AG08396 (cell line): ENCODE measurements at regions not wholly inside any gene's neighbourhood (a gene's known extent, or its start where the extent isn't known, plus 50 kb on each side); places are given as distances from the start of the nearest gene placed in this dataset.
"Not testable (repeated sequence)": the region's sequence is repeated elsewhere in the genome, so short reads cannot be mapped to it uniquely, and the experiment has no call there.

Experiments used
- DNase-seq: peaks from one replicate; pipeline ENCODE4 v3.0.0; 2012; ENCODE audit warnings: low spot score, mixed read lengths

DNA sequence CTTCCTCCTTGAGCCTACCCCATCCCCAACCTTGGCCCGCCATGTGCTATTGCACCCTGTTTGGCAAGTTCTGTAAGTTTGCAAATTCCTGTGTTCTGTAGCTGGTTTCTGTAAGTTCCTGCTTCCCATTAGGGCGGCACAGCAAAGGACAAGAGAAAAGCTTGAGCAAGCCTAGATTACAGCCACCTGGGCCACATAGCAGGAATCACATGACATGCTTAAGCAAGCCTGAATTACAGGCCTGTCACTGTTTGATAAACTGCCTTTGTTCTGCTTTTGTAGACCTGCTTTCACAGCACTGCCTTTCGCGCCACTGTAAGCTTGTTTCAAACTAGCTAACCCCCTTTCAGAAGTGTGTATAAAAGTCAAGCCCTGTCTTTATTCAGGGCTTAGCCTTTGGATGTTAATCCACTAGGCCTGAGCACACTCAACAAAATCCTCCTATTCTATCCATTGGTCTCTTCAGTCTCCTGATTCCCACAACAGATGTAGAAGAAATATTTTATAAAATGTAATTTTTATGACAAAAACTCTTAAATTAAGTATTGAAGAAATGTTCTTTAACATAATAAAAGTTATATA, 906.8 kb upstream of the NDST4 start:
- no peak for DNase-seq

DNA sequence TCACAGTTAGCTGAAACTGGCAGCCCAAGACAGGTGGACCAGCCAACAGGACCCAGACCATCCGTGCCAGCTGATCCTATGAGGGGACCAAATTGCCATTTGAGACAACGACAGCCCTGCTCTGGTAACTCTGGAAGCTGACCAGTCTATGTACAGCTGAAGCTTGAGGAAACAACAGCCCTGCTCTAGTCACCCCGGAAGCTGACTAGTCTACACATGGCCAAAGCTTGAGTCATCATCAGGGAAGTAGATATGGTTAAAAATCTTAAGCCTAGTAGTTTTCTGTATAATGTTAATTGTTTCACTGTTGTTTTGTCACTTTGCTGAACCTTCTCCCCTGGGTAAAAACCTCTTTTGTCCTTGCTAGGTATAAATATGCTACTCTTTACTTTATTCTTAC, 905.4 kb upstream of the NDST4 start:
- DNase-seq, result no peak

DNA sequence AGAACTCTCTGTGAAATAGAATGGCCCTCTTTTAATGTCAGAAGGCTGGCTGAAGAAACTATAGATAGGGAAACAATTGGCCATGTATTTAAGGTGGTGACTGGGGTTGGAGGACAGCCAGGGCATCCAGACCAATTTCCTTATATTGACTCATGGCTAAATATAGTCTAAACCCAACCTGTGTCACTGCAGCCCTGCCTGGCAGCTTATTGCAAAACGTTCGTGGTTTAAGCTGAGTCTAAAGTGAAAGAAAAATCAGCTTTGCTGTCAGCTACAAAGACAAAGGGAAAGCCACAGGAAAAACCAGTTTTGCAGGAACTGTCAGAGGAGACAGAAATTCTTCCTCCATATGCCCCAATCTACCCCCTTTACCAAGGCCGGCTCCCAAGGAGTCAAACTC, 902.8 kb upstream of the NDST4 start:
- DNase-seq, result no peak

DNA sequence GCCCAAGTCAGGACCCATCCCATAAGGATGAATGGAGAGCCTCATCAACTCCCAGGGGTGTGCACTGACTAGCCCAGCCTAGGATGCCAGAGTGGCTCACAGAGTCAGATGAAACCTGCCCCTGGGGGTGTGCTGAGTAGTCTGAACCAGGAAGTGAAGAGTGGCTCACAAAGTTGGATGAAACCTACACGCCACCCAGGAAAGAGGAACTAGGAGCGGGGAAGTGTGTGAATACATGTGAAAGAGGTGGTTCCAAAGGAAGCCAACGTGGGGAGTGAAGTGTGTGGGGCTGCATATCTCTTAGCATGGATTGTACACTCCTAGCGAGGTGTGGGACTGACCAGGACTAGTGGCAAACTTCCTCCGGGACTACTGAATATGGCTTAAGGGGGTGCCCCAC, 902.1 kb upstream of the NDST4 start:
- no peak for DNase-seq

DNA sequence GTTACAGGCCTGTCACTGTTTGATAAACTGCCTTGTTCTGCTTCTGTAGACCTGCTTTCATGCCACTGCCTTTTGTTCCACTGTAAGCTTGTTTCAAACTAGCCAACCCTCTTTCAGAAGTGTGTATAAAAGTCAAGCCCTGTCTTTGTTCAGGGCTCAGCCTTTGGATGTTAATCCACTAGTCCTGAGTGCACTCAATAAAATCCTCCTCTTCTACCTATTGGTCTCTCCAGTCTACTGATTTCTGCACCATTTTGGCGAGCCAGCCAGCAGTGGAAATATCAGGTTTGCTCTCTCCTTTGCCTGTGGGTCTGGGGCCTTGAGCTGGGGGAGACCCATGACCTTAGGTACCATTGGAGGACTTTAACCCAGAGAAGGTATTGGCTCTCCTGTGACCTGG, 901.6 kb upstream of the NDST4 start:
- no peak for DNase-seq

DNA sequence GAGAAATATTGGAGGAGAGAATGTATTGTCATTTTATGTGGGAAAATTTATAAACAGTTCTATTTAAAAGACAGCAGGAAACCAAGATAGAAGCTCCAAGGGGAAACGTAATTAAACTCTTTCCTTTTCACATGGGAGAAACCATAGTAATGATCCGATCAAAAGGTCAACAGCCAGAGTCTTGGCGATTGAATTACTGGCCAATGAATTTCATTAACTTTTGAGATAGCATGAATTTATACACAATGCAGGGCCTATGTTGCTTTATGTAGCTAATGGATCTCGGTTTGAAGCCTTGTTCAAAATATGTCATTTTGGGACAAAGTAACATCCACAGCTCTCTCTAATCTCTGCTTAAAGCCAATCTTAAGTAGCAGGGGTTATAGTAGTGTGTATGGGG, 897.5 kb upstream of the NDST4 start:
- no peak for DNase-seq

DNA sequence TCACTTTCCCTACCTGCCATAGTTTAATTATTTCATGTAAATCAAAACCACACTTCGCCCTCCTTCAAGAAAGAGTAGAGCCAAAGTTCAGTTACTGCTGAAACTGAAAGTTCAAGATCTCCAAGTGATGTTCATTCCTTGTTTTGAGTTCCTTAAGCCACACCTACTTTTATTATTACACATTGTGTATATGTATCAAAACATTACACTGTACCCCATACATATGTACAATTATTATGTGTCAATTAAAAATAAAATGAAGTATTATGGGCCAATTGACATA, 892.3 kb upstream of the NDST4 start:
- no peak for DNase-seq

DNA sequence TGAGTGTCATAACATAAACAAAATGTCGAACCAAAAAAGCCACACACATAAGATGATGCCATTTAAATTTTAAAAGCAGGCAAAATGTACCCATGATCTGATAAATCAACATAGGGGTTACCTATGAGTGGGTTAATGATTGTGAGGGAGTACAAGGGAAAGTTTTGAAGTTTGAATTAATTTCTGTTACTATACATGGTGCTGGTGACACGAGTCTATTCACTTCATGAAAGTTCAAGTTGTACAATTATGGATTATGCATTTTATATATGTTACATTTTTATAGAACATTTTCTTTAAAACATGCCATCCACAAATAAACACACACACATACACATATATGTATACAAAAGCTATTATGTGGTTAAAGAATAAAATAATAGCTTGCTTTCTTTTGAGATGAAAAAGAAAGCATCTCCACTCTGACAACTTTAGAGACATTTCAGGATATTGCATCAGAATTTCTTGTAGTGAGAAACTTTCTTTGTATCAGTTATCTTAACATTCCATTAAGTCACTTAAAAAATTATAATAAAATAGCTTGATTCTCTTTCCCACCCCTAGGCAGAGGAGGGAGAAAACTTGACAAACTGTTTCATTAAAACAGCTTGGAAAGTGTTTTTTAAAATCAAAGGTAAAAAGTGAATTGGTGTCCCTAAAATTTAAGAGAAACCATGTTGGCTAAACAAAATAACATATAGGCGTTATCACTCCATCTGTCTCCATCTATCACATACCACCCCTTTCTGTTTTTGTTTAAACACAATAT, 891.8 kb upstream of the NDST4 start:
- no peak for DNase-seq

DNA sequence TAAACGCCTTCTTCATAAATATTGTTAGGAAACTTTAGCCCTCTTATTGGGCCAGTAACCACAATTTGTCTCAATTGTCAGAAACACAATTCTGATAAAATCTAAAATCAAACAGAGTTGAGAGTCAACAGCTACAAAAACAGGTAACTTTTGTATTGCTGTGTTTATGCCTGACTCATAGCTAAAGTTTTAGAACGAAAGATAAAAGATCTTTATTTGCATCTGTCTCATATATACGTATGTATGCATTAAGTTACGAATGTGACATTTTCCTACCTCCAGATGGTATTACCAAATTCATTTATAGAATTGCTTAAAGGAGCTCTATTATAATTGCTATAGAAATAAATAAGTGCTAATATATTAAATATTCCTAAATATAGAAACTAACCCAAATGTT, 887.9 kb upstream of the NDST4 start:
- DNase-seq, result no peak

DNA sequence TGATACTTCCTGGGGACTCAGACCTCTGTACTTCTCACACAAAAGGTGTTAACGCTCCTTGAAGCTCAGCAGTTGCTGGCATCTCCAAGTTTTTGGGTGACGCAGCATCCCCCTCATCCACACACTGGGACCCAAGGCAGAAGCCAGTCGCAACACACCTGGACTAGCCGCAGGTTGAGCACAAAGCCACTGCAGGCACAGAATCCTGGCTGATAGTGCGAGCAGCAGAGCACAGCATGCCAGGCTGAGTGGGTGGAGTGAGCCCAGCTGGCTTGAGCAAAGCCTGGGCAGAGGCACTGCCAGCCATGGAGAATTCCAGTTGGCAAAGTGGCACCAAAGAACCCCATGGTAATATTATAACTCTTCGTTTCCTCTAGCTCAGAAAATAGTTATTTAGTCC, 873.2 kb upstream of the NDST4 start:
- no peak for DNase-seq

DNA sequence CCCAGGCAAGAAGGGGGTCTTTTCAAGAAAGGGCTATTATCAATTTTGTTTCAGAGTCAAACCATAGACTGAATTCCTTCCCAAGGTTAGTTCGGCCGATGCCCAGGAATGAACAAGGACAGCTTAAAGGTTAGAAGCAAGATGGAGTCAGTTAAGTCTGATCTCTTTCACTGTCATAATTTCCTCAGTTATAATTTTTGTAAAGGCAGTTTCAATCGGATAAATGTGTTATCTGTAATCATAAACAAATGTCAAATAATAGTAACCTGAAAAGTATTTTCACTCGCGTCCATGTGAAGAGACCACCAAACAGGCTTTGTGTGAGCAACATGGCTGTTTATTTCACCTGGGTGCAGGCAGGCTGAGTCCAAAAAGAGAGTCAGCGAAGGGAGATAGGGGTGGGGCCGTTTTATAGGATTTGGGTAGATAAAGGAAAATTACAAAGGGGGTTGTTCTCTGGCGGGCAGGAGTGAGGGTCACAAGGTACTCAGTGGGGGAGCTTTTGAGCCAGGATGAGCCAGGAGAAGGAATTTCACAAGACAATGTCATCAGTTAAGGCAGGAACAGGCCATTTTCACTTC, 862.1 kb upstream of the NDST4 start:
- DNase-seq, result not testable (repeated sequence)

DNA sequence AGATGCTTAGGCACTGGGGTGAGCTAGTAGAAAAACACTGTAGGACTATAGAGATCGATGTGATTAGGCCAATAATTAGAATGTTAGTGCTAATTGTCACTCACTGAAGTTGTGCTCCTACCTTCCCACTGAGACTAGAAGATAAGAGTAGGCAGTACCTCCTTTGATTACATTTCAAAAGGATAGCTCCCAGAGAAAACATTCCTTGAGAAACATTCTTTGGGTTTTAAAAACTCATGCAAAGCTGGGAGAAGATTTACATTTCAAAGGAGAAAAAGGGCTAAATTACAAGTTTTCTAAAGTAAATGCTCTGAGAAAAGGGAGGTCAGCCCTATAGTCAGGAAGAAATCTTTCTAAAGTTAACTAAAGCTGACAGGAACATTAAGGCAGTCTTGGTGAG, 860.3 kb upstream of the NDST4 start:
- no peak for DNase-seq

DNA sequence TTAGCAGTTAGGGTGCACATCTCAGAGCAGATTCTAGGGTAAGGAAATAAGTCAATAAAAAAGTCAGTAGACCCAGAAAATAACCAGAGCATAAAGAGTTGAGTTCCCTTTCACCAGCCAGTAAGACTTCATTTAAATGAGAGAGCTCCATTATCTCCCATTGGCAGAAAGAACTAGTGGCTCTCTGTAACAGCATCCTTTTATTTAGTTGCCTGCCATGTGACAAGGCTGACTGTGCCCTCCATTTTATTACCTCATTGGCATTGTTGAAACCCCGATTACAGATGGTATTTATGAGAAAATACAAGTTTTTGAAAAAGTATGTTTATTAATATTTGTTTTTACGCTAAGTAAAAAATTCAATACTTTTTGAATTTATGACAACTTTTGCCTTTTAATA, 859.5 kb upstream of the NDST4 start:
- no peak for DNase-seq

DNA sequence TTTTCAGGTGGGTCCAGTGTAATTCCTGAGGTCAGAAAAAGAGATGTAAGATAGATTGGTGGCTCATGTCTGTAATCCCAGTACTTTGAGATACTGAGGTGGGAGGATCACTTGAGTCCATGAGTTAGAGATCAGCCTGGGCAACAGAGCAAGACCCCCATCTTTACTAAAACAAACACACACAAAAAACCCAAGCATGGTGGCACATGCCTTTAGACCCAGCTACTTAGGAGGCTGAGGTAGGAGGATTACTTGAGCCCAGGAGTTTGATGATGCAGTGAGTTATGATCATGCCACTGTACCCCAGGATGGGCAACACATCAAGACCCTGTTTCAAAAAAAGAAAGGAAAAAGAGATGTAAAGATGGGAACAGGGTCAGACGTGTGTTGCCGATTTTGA, 857.4 kb upstream of the NDST4 start:
- no peak for DNase-seq

DNA sequence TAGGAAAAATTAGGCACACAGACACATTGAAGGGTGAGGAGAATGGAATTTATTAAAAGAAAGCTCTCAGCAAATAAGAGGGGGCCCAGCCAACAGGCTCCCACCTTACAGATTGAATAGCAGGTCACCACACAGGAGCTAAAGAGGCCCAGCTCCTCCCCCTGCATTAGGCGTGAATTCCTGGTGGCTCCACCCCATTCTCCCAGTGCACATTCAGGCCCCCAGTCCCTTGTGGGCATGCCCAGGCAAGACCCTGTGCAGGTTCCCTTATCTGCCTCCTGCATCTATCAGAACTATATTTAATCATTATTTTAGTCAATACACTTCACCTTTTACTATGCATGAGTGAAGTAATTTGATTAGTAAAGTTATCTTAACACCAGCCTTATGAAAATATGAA, 856.3 kb upstream of the NDST4 start:
- DNase-seq, result no peak

DNA sequence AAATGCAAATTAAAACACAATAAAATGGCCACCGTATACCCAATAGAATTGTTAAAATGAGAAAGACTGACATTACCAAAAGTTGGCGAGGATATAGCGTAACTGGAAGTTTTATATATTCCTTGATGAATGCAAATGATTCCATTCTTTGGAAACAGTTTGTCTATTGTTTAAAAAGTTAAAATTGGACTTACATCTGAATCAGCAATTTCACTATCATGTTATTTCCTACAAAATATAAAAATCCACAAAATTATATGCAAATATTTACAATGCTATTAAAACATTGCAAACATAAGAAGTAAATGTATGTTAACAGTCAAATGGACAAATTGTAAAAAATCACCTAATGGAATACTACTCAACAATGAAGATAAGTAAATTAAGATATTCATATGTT, 852.2 kb upstream of the NDST4 start:
- no peak for DNase-seq

DNA sequence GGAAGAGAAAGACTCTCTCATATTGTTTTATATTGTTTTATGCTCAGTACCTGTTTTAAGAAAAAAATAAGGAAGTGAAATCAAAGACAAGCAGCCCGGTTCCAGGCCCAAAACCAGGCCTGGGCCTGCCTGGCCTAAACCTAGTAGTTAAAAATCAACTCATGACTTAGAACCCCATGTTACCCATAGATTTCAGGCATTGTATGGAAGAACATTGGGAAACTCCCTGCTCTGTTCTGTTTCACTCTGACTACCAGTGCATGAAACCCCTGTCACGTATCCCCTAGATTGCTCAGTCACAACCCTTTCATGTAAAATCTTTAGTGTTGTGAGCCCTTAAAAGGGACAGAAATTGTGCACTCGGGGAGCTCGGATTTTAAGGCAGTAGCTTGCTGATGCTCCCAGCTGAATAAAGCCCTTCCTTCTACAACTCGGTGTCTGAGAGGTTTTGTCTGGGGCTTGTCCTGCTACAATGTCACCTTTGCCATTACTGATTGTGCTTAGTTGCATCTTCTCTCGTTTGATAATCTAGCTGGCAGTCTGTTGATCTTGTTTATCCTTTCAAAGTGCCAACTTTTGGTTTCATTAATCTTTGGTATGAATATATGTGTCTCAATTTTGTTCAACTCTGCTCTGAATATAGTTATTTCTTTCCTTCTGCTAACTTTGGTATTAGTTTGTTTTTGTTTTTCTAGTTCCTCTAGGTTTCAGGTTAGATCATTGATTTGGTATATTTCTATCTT, 842.8 kb upstream of the NDST4 start:
- not testable (repeated sequence) for DNase-seq

DNA sequence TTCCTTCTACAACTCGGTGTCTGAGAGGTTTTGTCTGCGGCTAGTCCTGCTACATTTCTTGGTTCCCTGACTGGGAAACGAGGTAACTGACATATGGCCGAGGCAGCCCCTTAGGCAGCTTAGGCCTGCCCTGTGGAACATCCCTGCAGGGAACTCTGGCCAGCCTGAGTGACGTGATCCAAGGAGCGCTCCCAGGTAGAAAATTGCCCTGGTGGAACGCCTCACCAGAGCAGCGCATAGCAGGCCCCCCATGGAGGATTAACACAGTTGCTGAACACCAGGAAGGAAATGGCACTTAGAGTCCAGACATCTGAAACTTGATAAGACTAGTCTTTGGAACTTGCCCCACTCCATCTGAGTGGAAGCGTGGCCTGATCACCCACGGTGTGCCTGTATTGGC, 837.4 kb upstream of the NDST4 start:
- no peak for DNase-seq

DNA sequence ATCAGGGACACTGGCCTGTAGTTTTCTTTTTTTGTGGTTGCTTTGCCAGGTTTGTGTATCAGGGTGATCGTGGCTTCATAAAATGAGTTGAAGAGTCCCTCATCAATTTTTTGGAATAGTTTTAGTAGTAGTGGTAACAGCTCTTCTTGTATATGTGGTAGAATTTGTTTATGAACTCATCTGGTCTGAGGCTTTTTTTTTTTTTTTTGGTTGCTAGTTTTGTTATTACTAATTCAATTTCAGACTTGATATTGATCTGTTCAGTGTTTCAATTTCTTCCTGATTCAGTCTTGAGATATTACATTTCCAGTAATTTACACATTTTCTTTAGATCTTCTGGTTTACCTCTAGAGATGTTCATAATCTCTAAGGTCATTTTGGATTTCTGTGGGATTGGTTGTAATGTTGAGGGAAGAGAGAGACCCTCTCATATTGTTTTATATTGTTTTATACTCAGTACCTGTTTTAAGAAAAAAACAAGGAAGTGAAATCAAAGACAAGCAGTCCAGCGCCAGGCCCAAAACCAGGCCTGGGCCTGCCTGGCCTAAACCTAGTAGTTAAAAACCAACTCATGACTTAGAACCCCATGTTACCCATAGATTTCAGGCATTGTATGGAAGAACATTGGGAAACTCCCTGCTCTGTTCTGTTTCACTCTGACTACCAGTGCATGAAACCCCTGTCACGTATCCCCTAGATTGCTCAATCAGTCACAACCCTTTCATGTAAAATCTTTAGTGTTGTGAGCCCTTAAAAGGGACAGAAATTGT, 836.7 kb upstream of the NDST4 start:
- not testable (repeated sequence) for DNase-seq

DNA sequence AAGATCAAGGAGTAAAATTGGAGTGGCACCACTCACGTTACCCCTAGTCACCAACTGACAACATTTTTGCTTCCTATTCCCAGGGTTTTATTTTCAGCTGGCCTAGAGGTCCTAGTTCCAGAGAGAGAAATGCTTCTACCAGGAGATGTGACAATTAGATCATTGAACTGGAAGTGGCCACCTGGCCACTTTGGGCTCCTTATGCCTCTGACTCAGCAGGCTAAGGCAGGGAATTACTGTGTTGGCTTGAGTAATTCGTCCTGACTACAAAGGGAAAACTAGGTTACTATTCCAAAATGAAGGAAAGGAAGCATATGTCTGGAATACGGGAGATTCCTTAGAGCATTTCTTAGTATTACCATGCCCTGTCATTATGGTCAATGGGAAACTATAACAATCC, 831.6 kb upstream of the NDST4 start:
- DNase-seq, result no peak

DNA sequence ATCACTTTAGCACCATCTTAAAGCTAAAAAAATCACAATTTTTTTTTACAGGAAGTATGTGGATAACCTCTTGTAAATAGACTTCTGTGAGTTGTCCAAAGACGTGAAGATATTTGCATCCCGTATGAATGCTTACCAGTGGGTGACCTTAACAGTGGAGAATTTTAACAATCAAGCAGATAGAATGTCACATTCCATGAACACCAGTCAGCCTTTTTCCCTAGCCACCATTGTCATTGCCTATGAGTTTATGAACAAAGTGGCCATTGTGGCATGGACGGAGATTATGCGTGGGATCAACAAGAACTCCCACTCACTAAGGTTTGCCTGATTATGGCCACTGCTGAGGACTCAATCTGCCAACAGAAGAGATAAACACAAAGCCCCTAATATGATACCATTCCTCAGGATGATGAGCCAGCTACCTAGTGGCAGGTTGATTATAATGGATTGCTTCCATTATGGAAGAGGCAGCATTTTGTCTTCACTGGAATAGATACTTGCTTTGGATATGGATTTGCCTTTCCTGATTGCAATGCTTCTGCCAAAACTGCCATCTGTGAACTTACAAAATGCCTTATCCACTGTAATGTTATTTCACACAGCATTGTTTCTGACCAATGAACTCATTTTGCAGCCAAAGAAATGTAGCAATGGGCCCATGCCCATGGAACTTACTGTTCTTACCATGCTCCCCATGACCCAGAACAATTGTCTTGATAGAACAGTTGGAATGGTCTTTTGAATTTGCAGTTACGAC, 830.9 kb upstream of the NDST4 start:
- no peak for DNase-seq
